Right ventricle myocardium inferior (tissue), 1 donor: ENCODE measurements at regions not wholly inside any gene's neighbourhood (a gene's known extent, or its start where the extent isn't known, plus 50 kb on each side); places are given as distances from the start of the nearest gene placed in this dataset.
"Not testable (repeated sequence)": the region's sequence is repeated elsewhere in the genome, so short reads cannot be mapped to it uniquely, and the experiment has no call there.

Experiments used
- ATAC-seq: fragments of 200-7000 bp; cut with Tn5 transposase; one replicate; pipeline ENCODE4 v1.9.1; 2020; ENCODE audit warnings: mild to moderate bottlenecking, moderate library complexity
- DNase-seq: peaks from one replicate; pipeline ENCODE4 v3.0.0; 2021; ENCODE audit errors: missing footprints
- intact Hi-C: fragments of 100-400 bp; cut with DNase I; formaldehyde crosslinking; loops from one replicate; pipeline ENCODE4 v1.11.0; 2022
- donor health status: DM: no; HTN: yes; CAD: no; lungs with severe emphysema.

- ATAC-seq (no peak), DNase-seq (no peak)
- intact Hi-C loops, result no loop called here
Observed at GRCh38 chr7:124205526-124205925, 172.7 kb upstream of the TMEM229A start.

- ATAC-seq, result no peak
- DNase-seq, result no peak
- intact Hi-C loops, result no loop called here
Observed at GRCh38 chr7:124202546-124202945, 169.7 kb upstream of the TMEM229A start.

- intact Hi-C loops, result no loop called here
- ATAC-seq (no peak), DNase-seq (no peak)
Observed at GRCh38 chr7:124201768-124202349, 169.0 kb upstream of the TMEM229A start.

- ATAC-seq, result no peak
- DNase-seq, result no peak
- intact Hi-C loops, result no loop called here
Observed at GRCh38 chr7:124196519-124196918, 163.7 kb upstream of the TMEM229A start.

- intact Hi-C loops, result no loop called here
- no peak for DNase-seq
Observed at GRCh38 chr7:124192885-124193284, 160.0 kb upstream of the TMEM229A start.

GRCh38 chr7:124191713-124192112 lies 158.8 kb upstream of the TMEM229A start:
- ATAC-seq (no peak), DNase-seq (no peak)
- intact Hi-C loops, result no loop called here

More at GRCh38 chr7:124192885-124193284, 160.0 kb upstream of the TMEM229A start:
- no peak for ATAC-seq

- no peak for DNase-seq
- no peak for ATAC-seq
- intact Hi-C loops, result no loop called here
Observed at GRCh38 chr7:124191030-124191429, 158.2 kb upstream of the TMEM229A start.

GRCh38 chr7:124188576-124188975 lies 155.7 kb upstream of the TMEM229A start:
- DNase-seq (no peak), ATAC-seq (no peak)
- intact Hi-C loops, result loop anchor here (10.0 kb wide), 1 partner anchor 166 kb away; no protein-coding TSS in a partner anchor

GRCh38 chr7:124187962-124188361 lies 155.1 kb upstream of the TMEM229A start:
- ATAC-seq (no peak), DNase-seq (no peak)
- intact Hi-C loops, result loop anchor here (10.0 kb wide), 1 partner anchor 167 kb away; no protein-coding TSS in a partner anchor

- ATAC-seq (no peak), DNase-seq (no peak)
- intact Hi-C loops, result loop anchor here (10.0 kb wide), 1 partner anchor 171 kb away; no protein-coding TSS in a partner anchor
Observed at GRCh38 chr7:124183649-124184048, 150.8 kb upstream of the TMEM229A start.

GRCh38 chr7:124179641-124180040 lies 146.8 kb upstream of the TMEM229A start:
- intact Hi-C loops, result loop anchor here (10.0 kb wide), 1 partner anchor 175 kb away; no protein-coding TSS in a partner anchor
- ATAC-seq (no peak), DNase-seq (no peak)

- DNase-seq, result no peak
- intact Hi-C loops, result no loop called here
- no peak for ATAC-seq
Observed at GRCh38 chr7:124177891-124178290, 145.0 kb upstream of the TMEM229A start.

GRCh38 chr7:124171812-124172211 lies 138.9 kb upstream of the TMEM229A start:
- intact Hi-C loops, result loop anchor here (2.0 kb wide), 1 partner anchor 613 kb away; no protein-coding TSS in a partner anchor
- ATAC-seq, result not testable (repeated sequence)

GRCh38 chr7:124171068-124171467 lies 138.2 kb upstream of the TMEM229A start:
- DNase-seq (no peak), ATAC-seq (no peak)
- intact Hi-C loops, result loop anchor here (2.0 kb wide), 1 partner anchor 614 kb away; no protein-coding TSS in a partner anchor

More at GRCh38 chr7:124171812-124172211, 138.9 kb upstream of the TMEM229A start:
- not testable (repeated sequence) for DNase-seq

- no peak for ATAC-seq
- intact Hi-C loops, result no loop called here
- no peak for DNase-seq
Observed at GRCh38 chr7:124168616-124169015, 135.7 kb upstream of the TMEM229A start.

- DNase-seq (no peak), ATAC-seq (no peak)
- intact Hi-C loops, result no loop called here
Observed at GRCh38 chr7:124162667-124163066, 129.8 kb upstream of the TMEM229A start.

- intact Hi-C loops, result loop anchor here (5.0 kb wide), 1 partner anchor 632 kb away; no protein-coding TSS in a partner anchor
- no peak for DNase-seq
- ATAC-seq, result no peak
Observed at GRCh38 chr7:124155432-124156022, 122.7 kb upstream of the TMEM229A start.

GRCh38 chr7:124152859-124153692 lies 120.2 kb upstream of the TMEM229A start:
- intact Hi-C loops, result no loop called here
- ATAC-seq (no peak), DNase-seq (no peak)

- intact Hi-C loops, result no loop called here
- no peak for ATAC-seq
- DNase-seq, result no peak
Observed at GRCh38 chr7:124137664-124138063, 104.8 kb upstream of the TMEM229A start.
